ENCODE measurements at regions not wholly inside any gene's neighbourhood (a gene's known extent, or its start where the extent isn't known, plus 50 kb on each side); places are given as distances from the start of the nearest gene placed in this dataset.

DNA sequence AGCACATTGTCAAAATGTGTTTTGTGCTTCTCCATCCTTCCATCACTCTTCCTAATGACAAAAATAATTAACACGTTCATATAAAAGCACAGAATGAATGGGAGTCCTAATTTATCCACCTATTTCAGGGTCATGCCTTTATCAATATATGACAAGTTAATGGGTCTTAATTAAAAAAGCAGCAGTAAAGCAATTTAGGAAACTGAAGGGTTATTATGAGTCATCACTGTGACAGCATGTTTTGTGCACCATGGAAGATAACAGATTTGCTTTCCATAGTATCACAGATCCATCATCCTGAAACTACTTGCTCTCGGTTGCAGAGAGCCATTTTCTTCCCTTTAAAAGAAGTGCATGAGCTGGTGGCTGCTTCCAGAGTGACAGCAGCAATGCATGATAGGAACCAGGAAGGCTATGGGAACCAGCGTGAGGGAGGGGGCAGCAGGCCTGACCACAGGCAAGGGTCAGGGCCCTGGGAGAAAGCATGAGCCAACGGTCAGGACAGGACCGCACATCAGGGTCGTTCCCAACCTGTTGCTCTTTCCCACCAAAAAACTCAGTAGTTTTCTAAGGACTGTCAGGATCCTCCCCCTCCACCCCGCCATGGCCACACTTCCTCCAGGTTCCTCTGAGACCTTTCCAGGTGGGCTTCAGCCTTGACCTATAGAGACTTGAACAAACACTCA lies 784.1 kb downstream of the UQCRFS1 start:
- Mint-ChIP-seq H3K27ac (no peak overlapping the region), H3K4me3 (no peak overlapping the region), H3K9me3 (peaks cover 19% of the 10 kb centered on the region), H3K36me3 (no peaks in the 10 kb centered on the region), H3K4me1 (peaks cover 3% of the 10 kb centered on the region)
- no peak for DNase-seq (ENCODE audit: low spot score in 2 of 2)
- no peak for ATAC-seq

- DNase-seq (ENCODE audit: low spot score in 2 of 2) (no peak), ATAC-seq (no peak)
- Mint-ChIP-seq H3K9me3 (peaks cover 9% of the 10 kb centered on the region), H3K4me3 (no peak overlapping the region), H3K4me1 (no peaks in the 10 kb centered on the region), H3K36me3 (no peaks in the 10 kb centered on the region), H3K27ac (no peak overlapping the region)
Observed at GRCh38 chr19:28427376-28428083, 785.4 kb downstream of the UQCRFS1 start.

- no peak for ATAC-seq
- DNase-seq (ENCODE audit: low spot score in 2 of 2) = no peak
- Mint-ChIP-seq H3K9me3 (peaks cover 2% of the 10 kb centered on the region), H3K4me3 (no peak overlapping the region), H3K27ac (no peak overlapping the region), H3K36me3 (no peaks in the 10 kb centered on the region), H3K4me1 (no peaks in the 10 kb centered on the region)
Observed at GRCh38 chr19:28426730-28427225, 786.2 kb downstream of the UQCRFS1 start.

GRCh38 chr19:28426110-28426729 lies 786.7 kb downstream of the UQCRFS1 start:
- DNase-seq (ENCODE audit: low spot score in 2 of 2) = no peak
- Mint-ChIP-seq H3K4me3 (no peak overlapping the region), H3K4me1 (no peaks in the 10 kb centered on the region), H3K36me3 (no peaks in the 10 kb centered on the region), H3K9me3 (no peaks in the 10 kb centered on the region), H3K27ac (no peak overlapping the region)
- no peak for ATAC-seq

- DNase-seq (ENCODE audit: low spot score in 2 of 2) = no peak
- Mint-ChIP-seq H3K9me3 (no peaks in the 10 kb centered on the region), H3K27ac (no peak overlapping the region), H3K4me1 (no peaks in the 10 kb centered on the region), H3K4me3 (no peak overlapping the region), H3K36me3 (no peaks in the 10 kb centered on the region)
- ATAC-seq = no peak
Observed at GRCh38 chr19:28425046-28425931, 787.7 kb downstream of the UQCRFS1 start.

GRCh38 chr19:28424662-28425045 lies 788.3 kb downstream of the UQCRFS1 start:
- Mint-ChIP-seq H3K36me3 (no peaks in the 10 kb centered on the region), H3K9me3 (no peaks in the 10 kb centered on the region), H3K27ac (no peak overlapping the region), H3K4me3 (no peak overlapping the region), H3K4me1 (no peaks in the 10 kb centered on the region)
- no peak for ATAC-seq
- no peak for DNase-seq (ENCODE audit: low spot score in 2 of 2)

DNA sequence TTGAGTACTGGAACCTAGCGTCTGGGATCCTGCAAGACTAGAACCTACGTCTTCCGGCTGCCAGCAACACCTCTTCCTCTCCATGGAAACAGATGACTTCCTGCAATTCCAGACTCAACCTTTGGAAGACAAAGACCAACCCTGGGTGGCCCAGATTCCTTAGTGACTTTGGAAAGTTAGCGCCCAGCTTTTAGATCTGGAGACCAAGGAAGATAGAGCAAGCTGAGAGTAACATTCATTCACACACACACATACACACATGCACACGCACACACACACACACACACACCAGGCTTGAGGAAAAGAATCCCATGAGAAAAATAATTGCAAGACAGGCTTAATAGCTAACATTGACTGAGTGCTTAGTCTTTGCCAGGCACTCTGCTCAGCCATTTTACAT lies 788.9 kb downstream of the UQCRFS1 start:
- H3K9me3 Mint-ChIP-seq = no peaks in the 10 kb centered on the region

DNA sequence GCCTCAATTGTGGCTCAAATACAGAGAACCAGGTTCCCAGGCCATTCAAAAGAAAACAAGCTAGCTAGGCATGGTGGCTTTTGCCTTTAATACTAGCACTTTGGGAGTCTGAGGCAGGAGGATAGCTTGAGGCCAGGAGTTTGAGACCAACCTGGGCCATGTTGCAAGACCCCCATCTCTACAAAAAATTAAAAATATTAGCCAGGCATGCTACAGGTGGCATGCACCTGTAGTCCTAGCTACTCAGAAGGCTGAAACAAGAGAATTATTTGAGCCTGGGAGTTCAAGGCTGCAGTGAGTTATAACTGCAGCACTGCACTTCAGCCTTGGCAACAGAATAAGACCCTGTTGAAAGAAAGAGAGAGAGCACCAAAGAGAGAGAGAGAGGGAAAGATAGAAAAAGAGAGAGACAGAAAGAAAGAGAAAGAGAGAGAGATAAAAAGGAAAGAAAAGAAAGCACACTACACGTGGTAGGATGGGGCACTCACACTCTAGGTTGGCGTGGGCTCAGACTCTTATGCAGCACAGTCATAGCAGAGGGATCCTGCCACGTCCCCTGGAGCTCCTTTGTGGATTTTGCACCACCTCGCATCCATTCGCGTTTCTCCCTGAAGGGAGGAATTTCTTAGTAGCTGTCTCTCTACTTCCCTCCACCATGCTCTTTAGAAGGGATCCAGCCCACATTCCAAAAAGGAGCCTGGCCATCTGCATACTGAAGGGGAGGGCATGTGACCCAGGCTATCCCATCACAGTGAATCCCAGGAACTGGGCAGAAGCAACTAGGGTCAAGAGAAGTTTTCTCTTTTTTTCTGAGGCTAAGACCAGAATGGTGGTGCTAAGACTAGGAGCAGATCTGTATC lies 789.9 kb downstream of the UQCRFS1 start:
- H3K4me1 Mint-ChIP-seq = no peaks in the 10 kb centered on the region
- no peak for ATAC-seq
- DNase-seq (ENCODE audit: low spot score in 2 of 2) = no peak
- H3K9me3 Mint-ChIP-seq = no peaks in the 10 kb centered on the region
- no peaks in the 10 kb centered on the region for H3K36me3 Mint-ChIP-seq
- no peak overlapping the region for H3K4me3 Mint-ChIP-seq
- H3K27ac Mint-ChIP-seq = no peak overlapping the region

More for the DNA sequence above, 788.9 kb downstream of the UQCRFS1 start:
- ATAC-seq = no peak
- Mint-ChIP-seq H3K4me1 (no peaks in the 10 kb centered on the region), H3K27ac (no peak overlapping the region), H3K4me3 (no peak overlapping the region), H3K36me3 (no peaks in the 10 kb centered on the region)
- DNase-seq (ENCODE audit: low spot score in 2 of 2) = no peak

DNA sequence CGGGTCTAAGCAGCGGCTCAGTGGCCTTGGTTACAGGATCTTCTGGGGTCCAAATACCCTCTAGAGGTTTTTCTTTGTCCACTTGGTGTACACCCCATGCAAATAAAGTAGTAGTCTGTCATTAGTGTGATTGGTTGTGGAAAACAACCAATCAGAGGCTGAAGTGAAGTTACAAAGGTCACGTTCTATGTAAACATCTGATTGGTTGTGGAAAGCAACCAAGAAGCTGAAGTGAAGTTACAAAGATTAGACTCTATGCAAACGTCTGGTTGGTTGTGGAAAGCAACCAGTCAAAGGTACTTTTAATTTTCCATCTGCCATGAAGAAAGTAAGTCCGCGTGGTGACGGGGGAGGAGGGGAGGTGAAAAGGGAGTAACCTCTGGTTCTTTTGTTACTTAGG lies 790.9 kb downstream of the UQCRFS1 start:
- H3K9me3 Mint-ChIP-seq = no peaks in the 10 kb centered on the region
- ATAC-seq = no peak
- no peaks in the 10 kb centered on the region for H3K4me1 Mint-ChIP-seq
- H3K4me3 Mint-ChIP-seq = no peak overlapping the region
- no peak for DNase-seq (ENCODE audit: low spot score in 2 of 2)
- no peak overlapping the region for H3K27ac Mint-ChIP-seq
- H3K36me3 Mint-ChIP-seq = no peaks in the 10 kb centered on the region

GRCh38 chr19:28420811-28421550 lies 792.0 kb downstream of the UQCRFS1 start:
- no peak overlapping the region for H3K4me3 Mint-ChIP-seq
- no peaks in the 10 kb centered on the region for H3K4me1 Mint-ChIP-seq
- H3K36me3 Mint-ChIP-seq = no peaks in the 10 kb centered on the region
- H3K27ac Mint-ChIP-seq = no peak overlapping the region
- H3K9me3 Mint-ChIP-seq = peaks cover 3% of the 10 kb centered on the region
- no peak for ATAC-seq
- no peak for DNase-seq (ENCODE audit: low spot score in 2 of 2)

DNA sequence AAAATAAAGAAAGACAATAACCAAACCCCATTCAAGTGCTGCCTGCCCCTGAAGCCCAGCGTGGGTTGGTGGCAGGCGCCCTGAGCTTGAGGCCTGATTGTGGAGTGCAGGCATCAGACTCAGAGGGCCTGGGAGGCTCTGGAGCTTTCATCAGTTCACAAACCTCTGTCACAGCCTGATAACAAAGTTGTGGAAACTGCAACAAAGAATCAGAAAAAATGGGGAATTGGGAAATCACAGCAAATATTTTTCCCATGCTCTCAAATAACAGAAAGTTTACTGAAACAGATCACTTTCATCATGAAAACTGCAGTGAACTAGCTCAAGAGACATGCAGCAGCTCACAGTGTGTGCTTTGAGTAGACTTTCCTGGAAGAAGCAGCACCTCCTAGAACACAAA lies 793.6 kb downstream of the UQCRFS1 start:
- Mint-ChIP-seq H3K4me1 (no peaks in the 10 kb centered on the region), H3K27ac (no peak overlapping the region), H3K36me3 (no peaks in the 10 kb centered on the region), H3K9me3 (peaks cover 3% of the 10 kb centered on the region), H3K4me3 (no peak overlapping the region)
- DNase-seq (ENCODE audit: low spot score in 2 of 2) = no peak
- no peak for ATAC-seq

DNA sequence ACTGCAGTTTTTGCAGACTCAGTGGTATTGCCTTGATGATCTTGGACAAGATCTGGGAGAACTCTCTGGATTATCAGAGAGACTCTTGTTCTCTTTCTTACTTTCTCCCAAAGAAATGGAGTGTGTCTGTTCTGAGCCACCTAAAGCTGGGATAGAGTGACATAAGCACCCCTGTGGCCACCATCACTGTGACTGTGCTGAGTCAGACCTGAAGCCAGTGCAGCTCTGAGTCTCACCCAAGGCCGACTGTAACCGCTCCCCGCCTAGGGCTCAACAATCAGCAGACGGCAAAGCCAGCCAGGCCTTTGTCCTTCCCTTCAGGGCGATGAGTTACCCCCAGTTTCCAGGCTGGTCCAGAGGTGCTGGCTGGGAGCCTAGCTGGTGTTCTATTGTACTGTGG lies 795.6 kb downstream of the UQCRFS1 start:
- Mint-ChIP-seq H3K4me1 (no peaks in the 10 kb centered on the region), H3K27ac (no peak overlapping the region), H3K36me3 (no peaks in the 10 kb centered on the region), H3K4me3 (no peak overlapping the region), H3K9me3 (peaks cover 3% of the 10 kb centered on the region)
- ATAC-seq (no peak), DNase-seq (ENCODE audit: low spot score in 2 of 2) (no peak)

DNA sequence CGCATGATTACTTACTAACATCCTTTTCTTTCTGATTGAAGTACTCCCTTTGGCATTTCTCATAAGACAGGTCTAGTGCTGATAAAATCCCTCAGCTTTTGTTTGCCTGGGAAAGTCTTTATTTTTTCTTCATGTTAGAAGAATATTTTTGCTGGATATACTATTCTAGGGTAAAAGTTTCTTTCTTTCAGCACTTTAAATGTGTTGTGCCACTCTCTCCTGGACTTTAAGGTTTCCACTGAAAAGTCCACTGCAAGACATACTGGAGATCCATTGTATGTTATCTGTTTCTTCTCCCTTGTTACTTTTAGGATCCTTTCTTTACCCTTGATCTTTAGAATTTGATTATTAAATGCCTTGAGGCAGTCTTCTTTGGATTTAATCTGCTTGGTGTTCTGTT lies 796.7 kb downstream of the UQCRFS1 start:
- H3K36me3 Mint-ChIP-seq = no peaks in the 10 kb centered on the region
- H3K4me1 Mint-ChIP-seq = no peaks in the 10 kb centered on the region
- H3K4me3 Mint-ChIP-seq = no peak overlapping the region
- DNase-seq (ENCODE audit: low spot score in 2 of 2) (no peak), ATAC-seq (no peak)
- peaks cover 3% of the 10 kb centered on the region for H3K9me3 Mint-ChIP-seq
- no peak overlapping the region for H3K27ac Mint-ChIP-seq

GRCh38 chr19:28414748-28415147 lies 798.2 kb downstream of the UQCRFS1 start:
- no peak for ATAC-seq
- H3K36me3 Mint-ChIP-seq = no peaks in the 10 kb centered on the region

More at GRCh38 chr19:28414748-28415147, 798.2 kb downstream of the UQCRFS1 start:
- Mint-ChIP-seq H3K9me3 (peaks cover 3% of the 10 kb centered on the region), H3K27ac (no peak overlapping the region), H3K4me1 (no peaks in the 10 kb centered on the region), H3K4me3 (no peak overlapping the region)
- DNase-seq (ENCODE audit: low spot score in 2 of 2) = no peak
